ENCODE measurements at regions not wholly inside any gene's neighbourhood (a gene's known extent, or its start where the extent isn't known, plus 50 kb on each side); places are given as distances from the start of the nearest gene placed in this dataset.

DNA sequence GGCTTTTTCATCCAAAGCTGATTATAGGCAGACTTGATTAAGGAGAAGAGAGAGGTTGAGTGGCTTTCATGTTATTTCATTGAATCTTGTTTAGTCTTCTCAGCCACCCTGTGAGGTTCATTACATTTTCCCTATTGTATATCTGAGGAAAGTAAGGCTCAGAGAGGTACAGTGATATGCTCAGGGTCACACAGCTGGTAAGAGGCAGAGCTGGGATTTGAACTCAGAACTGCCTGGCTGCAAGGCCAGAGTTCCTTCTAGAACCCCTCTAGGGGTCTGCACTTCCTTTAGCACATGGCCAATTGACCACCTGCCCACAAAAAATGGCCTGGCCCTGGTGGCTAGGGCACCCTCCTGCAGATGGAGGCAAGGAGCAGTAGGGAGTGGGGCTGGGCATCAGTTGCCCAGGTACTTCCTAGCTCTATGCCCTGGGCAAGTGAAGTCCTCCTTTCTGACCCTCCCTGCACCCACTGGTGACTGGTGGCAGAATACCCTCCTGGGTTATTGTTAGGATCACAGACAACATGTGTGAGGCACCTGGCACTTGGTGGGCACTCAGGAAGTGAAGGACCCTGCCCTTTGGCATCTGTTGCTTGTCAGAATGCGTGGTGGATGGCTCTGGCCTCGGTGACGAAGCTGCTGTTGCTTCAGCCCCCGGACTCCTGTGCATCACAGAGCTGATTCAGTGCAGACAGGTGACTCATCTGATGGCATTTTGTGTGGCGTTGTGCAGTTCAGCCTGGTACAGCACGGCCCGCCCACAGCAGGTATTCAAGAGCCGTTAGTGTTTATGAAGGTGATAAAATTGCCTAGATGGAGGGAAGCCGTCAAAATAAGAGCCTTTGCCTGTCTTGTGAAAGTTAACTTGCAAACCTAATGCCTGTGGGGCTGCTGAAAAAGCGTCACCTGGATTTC lies 115.8 kb downstream of the SLC25A47 start:
- TF ChIP-seq EZH2 (IDR thresholded peaks at IDR 0.05) (no peak), ZFX (IDR thresholded peaks at IDR 0.05) (no peak), POLR2A (IDR thresholded peaks at IDR 0.05; ENCODE audit: borderline replicate concordance, extremely low read depth, insufficient read depth, insufficient read length) (no peak), CTCF (IDR thresholded peaks at IDR 0.05 in 2 of 3, conservative IDR thresholded peaks at IDR 0.05 in 1 of 3; ENCODE audit: borderline replicate concordance in 1 of 3, insufficient read depth in 1 of 3, low read depth in 2 of 3, low read length in 2 of 3) (no peak), TCF7L2 (IDR thresholded peaks at IDR 0.05; ENCODE audit: borderline replicate concordance, extremely low read depth, insufficient read depth, insufficient read length) (peak; percentile 18), MAX (IDR thresholded peaks at IDR 0.05) (peak; percentile 79), ELF1 (IDR thresholded peaks at IDR 0.05; ENCODE audit: borderline replicate concordance, low read depth) (no peak)

All from HCT116 (cell line).